ENCODE measurements at regions not wholly inside any gene's neighbourhood (a gene's known extent, or its start where the extent isn't known, plus 50 kb on each side); places are given as distances from the start of the nearest gene placed in this dataset.

DNA sequence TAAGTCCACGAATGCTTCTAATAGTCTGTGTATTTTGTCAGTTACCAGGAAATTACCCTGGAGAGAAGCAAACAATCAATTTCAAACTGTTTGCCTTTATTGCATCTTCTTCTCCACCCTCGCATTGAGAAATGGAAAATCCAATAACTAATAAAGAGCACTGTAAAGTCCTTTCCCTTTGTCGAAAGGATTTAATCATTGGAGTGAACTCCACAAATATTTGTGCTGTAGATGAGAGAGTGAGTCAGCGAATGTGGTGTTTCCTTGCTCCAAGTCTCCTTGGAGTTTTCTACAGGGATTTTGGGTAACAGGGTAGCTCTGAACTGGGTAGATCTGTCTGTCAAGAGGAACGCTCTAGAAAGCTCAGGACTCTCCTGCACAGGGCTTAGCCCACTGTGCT, 240.2 kb downstream of the KCNS3 start:
- Histone ChIP-seq H3K27me3 (replicated peaks in 1 of 4; ENCODE audit: control extremely low read depth in 1 of 4, control insufficient read depth in 3 of 4, insufficient read depth in 4 of 4, low read length in 3 of 4) (peaks cover 0 to 11% (median 0%) of the 10 kb centered on the region in 4 experiments), H3K9me3 (ENCODE audit: control extremely low read depth in 1 of 3, control insufficient read depth in 2 of 3, insufficient read depth in 1 of 3, low read length in 2 of 3) (peaks cover 0 to 9% (median 0%) of the 10 kb centered on the region in 3 donors), H2AFZ (ENCODE audit: insufficient read depth, low read depth, low read length, poor library complexity, severe bottlenecking) (no peak overlapping the region), H3K4me2 (replicated peaks; ENCODE audit: low read depth, low read length, poor library complexity, severe bottlenecking) (no peak overlapping the region), H3K36me3 (replicated peaks in 1 of 2; ENCODE audit: control extremely low read depth in 1 of 2, control insufficient read depth in 1 of 2, extremely low read depth in 1 of 2, insufficient read depth in 2 of 2, low read length in 1 of 2) (no peaks in the 10 kb centered on the region), H4K20me1 (ENCODE audit: control insufficient read depth, insufficient read depth, low read length, poor library complexity, severe bottlenecking) (no peaks in the 10 kb centered on the region), H3K79me2 (ENCODE audit: control insufficient read depth, insufficient read depth, low read length) (no peaks in the 10 kb centered on the region), H3K4me3 (ENCODE audit: control extremely low read depth in 1 of 5, extremely low read depth in 1 of 5, insufficient read depth in 1 of 5, low read depth in 2 of 5, low read length in 4 of 5) (no peak overlapping the region), H3K9ac (ENCODE audit: low read length) (no peak overlapping the region), H3K27ac (ENCODE audit: low read length in 2 of 2) (no peak overlapping the region), H3K4me1 (ENCODE audit: control insufficient read depth in 2 of 2, insufficient read depth in 2 of 2, low read length in 2 of 2) (no peaks in the 10 kb centered on the region)
- TF ChIP-seq, protein P1, sequence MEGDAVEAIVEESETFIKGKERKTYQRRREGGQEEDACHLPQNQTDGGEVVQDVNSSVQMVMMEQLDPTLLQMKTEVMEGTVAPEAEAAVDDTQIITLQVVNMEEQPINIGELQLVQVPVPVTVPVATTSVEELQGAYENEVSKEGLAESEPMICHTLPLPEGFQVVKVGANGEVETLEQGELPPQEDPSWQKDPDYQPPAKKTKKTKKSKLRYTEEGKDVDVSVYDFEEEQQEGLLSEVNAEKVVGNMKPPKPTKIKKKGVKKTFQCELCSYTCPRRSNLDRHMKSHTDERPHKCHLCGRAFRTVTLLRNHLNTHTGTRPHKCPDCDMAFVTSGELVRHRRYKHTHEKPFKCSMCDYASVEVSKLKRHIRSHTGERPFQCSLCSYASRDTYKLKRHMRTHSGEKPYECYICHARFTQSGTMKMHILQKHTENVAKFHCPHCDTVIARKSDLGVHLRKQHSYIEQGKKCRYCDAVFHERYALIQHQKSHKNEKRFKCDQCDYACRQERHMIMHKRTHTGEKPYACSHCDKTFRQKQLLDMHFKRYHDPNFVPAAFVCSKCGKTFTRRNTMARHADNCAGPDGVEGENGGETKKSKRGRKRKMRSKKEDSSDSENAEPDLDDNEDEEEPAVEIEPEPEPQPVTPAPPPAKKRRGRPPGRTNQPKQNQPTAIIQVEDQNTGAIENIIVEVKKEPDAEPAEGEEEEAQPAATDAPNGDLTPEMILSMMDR (IDR thresholded peaks at IDR 0.05), result no peak
- no peak for TF ChIP-seq EZH2 (IDR thresholded peaks at IDR 0.05; ENCODE audit: borderline replicate concordance, insufficient read depth, low read depth, low read length, poor library complexity, severe bottlenecking)
- ATAC-seq (ENCODE audit: low read depth), result no peak
- H3K27ac Mint-ChIP-seq, result no peak overlapping the region
- 92% methylated on average over 2 of the region's 5 CpGs for WGBS (ENCODE audit: insufficient coverage)
- DNase-seq, result no peak
- ChIA-PET CTCF (no interaction called here), POLR2A (no interaction called here)
- no peak overlapping the region for H3K4me3 Mint-ChIP-seq
- intact Hi-C loops (cut with micrococcal nuclease), result no loop called here
- H3K9me3 Mint-ChIP-seq (ENCODE audit: insufficient read depth), result no peaks in the 10 kb centered on the region
- H3K4me1 Mint-ChIP-seq, result peaks cover 4% of the 10 kb centered on the region
- H3K27me3 Mint-ChIP-seq, result peaks cover 30% of the 10 kb centered on the region

DNA sequence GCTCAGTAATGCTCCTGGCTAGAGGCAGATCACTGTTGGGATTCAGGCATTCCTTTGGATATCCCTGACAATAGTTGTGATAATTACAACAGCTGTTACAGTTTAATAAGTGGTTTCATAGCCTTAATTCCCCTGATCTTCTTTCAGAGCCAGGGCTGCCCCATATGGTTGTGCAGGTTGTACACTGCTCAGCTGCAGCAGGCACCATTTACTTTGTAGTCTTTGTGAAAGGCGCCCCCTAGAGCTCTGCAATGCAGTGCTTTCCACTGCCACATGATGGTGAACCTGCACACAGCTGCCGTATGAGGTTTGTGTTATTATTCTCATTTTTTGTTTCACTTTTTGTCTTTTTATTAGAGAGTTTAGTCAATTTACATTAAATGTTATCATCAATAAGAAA, 239.1 kb downstream of the KCNS3 start:
- no peak for ATAC-seq (ENCODE audit: low read depth)
- H3K27ac Mint-ChIP-seq, result no peak overlapping the region
- Histone ChIP-seq H3K4me2 (replicated peaks; ENCODE audit: low read depth, low read length, poor library complexity, severe bottlenecking) (no peak overlapping the region), H3K27ac (ENCODE audit: low read length in 2 of 2) (no peak overlapping the region), H3K36me3 (replicated peaks in 1 of 2; ENCODE audit: control extremely low read depth in 1 of 2, control insufficient read depth in 1 of 2, extremely low read depth in 1 of 2, insufficient read depth in 2 of 2, low read length in 1 of 2) (no peaks in the 10 kb centered on the region), H3K79me2 (ENCODE audit: control insufficient read depth, insufficient read depth, low read length) (no peaks in the 10 kb centered on the region), H2AFZ (ENCODE audit: insufficient read depth, low read depth, low read length, poor library complexity, severe bottlenecking) (no peak overlapping the region), H4K20me1 (ENCODE audit: control insufficient read depth, insufficient read depth, low read length, poor library complexity, severe bottlenecking) (no peaks in the 10 kb centered on the region), H3K9me3 (ENCODE audit: control extremely low read depth in 1 of 3, control insufficient read depth in 2 of 3, insufficient read depth in 1 of 3, low read length in 2 of 3) (peaks cover 0 to 9% (median 0%) of the 10 kb centered on the region in 3 donors), H3K9ac (ENCODE audit: low read length) (no peak overlapping the region), H3K4me3 (ENCODE audit: control extremely low read depth in 1 of 5, extremely low read depth in 1 of 5, insufficient read depth in 1 of 5, low read depth in 2 of 5, low read length in 4 of 5) (no peak overlapping the region), H3K4me1 (ENCODE audit: control insufficient read depth in 2 of 2, insufficient read depth in 2 of 2, low read length in 2 of 2) (no peaks in the 10 kb centered on the region), H3K27me3 (replicated peaks in 1 of 4; ENCODE audit: control extremely low read depth in 1 of 4, control insufficient read depth in 3 of 4, insufficient read depth in 4 of 4, low read length in 3 of 4) (peaks cover 0 to 11% (median 0%) of the 10 kb centered on the region in 4 experiments)
- no peaks in the 10 kb centered on the region for H3K4me1 Mint-ChIP-seq
- no peak for DNase-seq
- ChIA-PET CTCF (interaction anchor here (0.8 to 1.0 kb wide), 2 partner anchors 267 to 472 kb away, joined by 3 read pairs; no protein-coding TSS in a partner anchor), POLR2A (no interaction called here)
- TF ChIP-seq EZH2 (IDR thresholded peaks at IDR 0.05; ENCODE audit: borderline replicate concordance, insufficient read depth, low read depth, low read length, poor library complexity, severe bottlenecking), result no peak
- TF ChIP-seq, protein P1 (IDR thresholded peaks at IDR 0.05), result no peak
- 0% methylated on average over 1 of the region's 2 CpGs for WGBS (ENCODE audit: insufficient coverage)
- H3K9me3 Mint-ChIP-seq (ENCODE audit: insufficient read depth), result no peaks in the 10 kb centered on the region
- peaks cover 27% of the 10 kb centered on the region for H3K27me3 Mint-ChIP-seq
- H3K4me3 Mint-ChIP-seq, result no peak overlapping the region
- intact Hi-C loops (cut with micrococcal nuclease), result no loop called here

Measured in B cell (primary cell).